Choroid plexus epithelial cell (primary cell): ENCODE measurements at regions not wholly inside any gene's neighbourhood (a gene's known extent, or its start where the extent isn't known, plus 50 kb on each side); places are given as distances from the start of the nearest gene placed in this dataset.
A peak's percentile ranks its signal among the peaks of the same experiment; 100 is the strongest.
"Not testable (repeated sequence)": the region's sequence is repeated elsewhere in the genome, so short reads cannot be mapped to it uniquely, and the experiment has no call there.

Experiments
- DNase-seq: peaks from one replicate; pipeline ENCODE4 v3.0.0-alpha.2; 2010; ENCODE audit warnings: low read depth
- H3K4me3 ChIP-seq: 2 replicates; pipeline ENCODE4 v1.5.1; 2011; ENCODE audit warnings: low read depth, mild to moderate bottlenecking, control low read depth, low read length, moderate library complexity
- TF ChIP-seq, protein P1 (sequence below): conservative IDR thresholded peaks from 2 replicates; pipeline ENCODE4 v1.5.1; 2011; ENCODE audit warnings: low read depth, mild to moderate bottlenecking, control low read depth, inconsistent platforms, low read length, moderate library complexity

- no peak overlapping the region for H3K4me3 ChIP-seq
- TF ChIP-seq, protein P1, sequence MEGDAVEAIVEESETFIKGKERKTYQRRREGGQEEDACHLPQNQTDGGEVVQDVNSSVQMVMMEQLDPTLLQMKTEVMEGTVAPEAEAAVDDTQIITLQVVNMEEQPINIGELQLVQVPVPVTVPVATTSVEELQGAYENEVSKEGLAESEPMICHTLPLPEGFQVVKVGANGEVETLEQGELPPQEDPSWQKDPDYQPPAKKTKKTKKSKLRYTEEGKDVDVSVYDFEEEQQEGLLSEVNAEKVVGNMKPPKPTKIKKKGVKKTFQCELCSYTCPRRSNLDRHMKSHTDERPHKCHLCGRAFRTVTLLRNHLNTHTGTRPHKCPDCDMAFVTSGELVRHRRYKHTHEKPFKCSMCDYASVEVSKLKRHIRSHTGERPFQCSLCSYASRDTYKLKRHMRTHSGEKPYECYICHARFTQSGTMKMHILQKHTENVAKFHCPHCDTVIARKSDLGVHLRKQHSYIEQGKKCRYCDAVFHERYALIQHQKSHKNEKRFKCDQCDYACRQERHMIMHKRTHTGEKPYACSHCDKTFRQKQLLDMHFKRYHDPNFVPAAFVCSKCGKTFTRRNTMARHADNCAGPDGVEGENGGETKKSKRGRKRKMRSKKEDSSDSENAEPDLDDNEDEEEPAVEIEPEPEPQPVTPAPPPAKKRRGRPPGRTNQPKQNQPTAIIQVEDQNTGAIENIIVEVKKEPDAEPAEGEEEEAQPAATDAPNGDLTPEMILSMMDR: no peak
- peak; percentile 1 for DNase-seq
These were observed 557.3 kb upstream of the MIS18BP1 start for GRCh38 chr14:45810152-45810872.

DNA sequence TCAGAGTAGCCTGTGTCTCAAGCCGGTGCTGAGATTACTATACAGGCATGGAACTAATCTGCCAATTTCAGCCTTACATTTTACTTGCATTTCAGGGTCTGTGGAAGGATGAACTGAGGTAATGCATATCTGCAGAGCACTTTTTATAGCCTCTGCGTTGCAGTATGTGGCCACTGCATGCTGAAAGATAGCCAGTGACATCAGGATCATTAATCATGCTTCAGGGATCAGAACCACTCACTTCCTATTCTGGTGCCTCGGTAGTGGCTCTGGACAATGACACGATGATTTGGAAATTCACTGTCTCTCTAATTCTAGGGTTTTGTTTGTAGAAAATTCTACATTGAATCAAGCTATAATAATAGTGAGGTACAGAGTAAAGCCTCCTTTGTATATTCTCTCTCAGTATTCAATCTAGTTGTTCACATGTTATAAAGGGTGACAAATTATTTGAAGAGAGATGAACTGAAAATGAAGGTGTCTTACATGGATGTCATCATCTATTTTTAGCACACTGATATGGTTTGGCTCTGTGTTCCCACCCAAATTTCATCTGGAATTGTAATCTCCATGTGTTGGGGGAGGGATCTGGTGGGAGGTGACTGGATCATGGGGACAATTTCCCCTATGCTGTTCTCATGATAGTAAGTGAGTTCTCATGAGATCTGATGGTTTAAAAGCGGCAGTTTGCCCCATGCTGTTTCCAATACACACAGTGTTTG is 554.3 kb upstream of the MIS18BP1 start:
- no peak overlapping the region for H3K4me3 ChIP-seq
- DNase-seq: no peak
- TF ChIP-seq, protein P1: no peak

- TF ChIP-seq, protein P1: no peak
- DNase-seq: no peak
- H3K4me3 ChIP-seq: no peak overlapping the region
These were observed 546.5 kb upstream of the MIS18BP1 start for GRCh38 chr14:45799511-45799910.

- H3K4me3 ChIP-seq: no peak overlapping the region
- TF ChIP-seq, protein P1: no peak
- DNase-seq: no peak
These were observed 545.7 kb upstream of the MIS18BP1 start for GRCh38 chr14:45798659-45799058.

DNA sequence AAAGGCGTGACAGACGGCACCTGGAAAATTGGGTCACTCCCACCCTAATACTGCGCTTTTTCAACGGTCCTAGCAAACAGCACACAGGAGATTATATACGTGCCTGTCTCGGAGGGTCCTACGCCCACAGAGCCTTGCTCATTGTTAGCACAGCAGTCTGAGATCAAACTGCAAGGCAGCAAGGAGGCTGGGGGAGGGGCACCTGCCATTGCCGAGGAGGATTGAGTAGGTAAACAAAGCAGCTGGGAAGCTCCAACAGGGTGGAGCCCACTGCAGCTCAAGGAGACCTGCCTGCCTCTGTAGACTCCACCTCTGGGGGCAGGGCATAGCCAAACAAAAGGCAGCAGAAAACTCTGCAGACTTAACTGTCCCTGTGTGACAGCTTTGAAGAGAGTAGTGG is 543.0 kb upstream of the MIS18BP1 start:
- H3K4me3 ChIP-seq, DNase-seq: not testable (repeated sequence)

DNA sequence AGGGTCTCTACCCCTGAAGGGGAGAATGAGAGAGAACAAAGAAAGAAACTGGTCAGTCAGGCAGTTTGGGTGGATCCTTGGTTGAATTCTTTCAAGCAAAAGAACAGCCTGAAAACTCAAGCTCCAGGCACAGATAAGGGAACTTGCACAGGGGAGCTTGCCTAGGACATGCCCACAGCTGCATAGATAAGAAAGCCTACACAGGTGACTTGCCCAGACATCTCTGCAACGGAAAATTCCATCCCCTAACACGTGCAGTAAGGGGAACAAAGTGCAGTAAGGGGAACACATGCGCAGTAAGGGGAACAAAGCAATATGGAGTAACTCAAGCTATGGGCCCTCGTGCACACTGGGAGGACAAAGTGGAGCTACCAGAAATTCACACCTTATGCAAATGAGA is 540.1 kb upstream of the MIS18BP1 start:
- DNase-seq: no peak
- TF ChIP-seq, protein P1: no peak
- H3K4me3 ChIP-seq: no peak overlapping the region

DNA sequence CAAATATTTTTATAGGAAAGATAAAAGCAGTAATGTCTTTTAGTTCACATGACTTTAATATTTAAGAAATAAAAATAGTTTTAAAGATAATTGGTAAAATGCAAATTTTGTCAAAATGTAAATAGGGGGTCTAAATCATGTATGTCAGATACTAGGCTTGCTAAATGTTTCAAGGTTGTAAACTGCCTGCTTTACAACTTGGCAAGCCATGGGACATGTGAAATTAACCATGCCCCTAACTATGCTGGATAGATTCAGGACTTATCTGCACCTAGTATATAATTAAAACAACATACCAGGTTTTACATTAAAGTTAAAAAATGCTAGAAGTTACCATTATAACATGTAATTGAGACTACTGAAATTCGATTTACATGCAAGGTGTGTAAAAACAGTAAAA is 537.3 kb upstream of the MIS18BP1 start:
- no peak for DNase-seq
- TF ChIP-seq, protein P1: no peak
- no peak overlapping the region for H3K4me3 ChIP-seq
